CD4-positive, alpha-beta T cell treated with Interferon gamma for 1 hour (primary cell): ENCODE measurements at regions not wholly inside any gene's neighbourhood (a gene's known extent, or its start where the extent isn't known, plus 50 kb on each side); places are given as distances from the start of the nearest gene placed in this dataset.
A peak's percentile ranks its signal among the peaks of the same experiment; 100 is the strongest.
"Not testable (repeated sequence)": the region's sequence is repeated elsewhere in the genome, so short reads cannot be mapped to it uniquely, and the experiment has no call there.

Source experiments
- DNase-seq: peaks from one replicate; pipeline ENCODE4 v3.0.0-alpha.2; 2020

DNA sequence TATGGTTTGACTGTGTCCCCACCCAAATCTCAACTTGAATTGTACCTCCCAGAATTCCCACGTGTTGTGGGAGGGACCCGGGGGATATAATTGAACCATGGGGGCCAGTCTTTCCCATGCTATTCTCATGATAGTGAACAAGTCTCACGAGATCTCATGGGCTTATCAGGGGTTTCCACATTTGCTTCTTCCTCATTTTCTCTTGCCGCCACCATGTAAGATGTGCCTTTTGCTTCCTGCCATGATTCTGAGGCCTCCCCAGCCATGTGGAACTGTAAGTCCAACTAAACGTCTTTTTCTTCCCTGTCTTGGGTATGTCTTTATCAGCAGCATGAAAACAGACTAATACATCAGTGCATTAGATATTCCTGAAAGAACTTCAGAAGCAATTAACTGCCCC, 177.7 kb upstream of the PRSS58 start:
- DNase-seq: not testable (repeated sequence)

DNA sequence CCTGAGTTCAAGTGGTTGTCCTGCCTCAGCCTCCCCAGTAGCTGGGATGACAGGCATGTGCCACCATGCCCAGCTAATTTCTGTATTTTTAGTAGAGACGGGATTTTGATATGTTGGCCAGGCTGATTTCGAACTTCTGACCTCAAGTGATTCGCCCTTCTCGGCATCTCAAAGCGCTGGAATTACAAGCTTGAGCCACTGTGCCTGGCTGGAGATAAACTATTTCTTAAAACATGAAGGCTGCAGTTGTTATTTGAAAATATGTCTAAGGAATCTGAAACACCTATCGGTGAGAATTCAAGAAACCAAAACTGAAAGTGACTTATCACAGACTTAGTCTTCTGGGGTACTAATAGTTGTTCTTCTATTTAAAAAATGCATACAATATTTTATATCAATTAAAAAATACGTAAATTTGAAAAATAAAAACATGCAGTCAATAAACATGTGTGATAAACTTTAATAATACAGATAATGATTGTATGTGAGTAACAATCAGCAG, 176.9 kb upstream of the PRSS58 start:
- no peak for DNase-seq

DNA sequence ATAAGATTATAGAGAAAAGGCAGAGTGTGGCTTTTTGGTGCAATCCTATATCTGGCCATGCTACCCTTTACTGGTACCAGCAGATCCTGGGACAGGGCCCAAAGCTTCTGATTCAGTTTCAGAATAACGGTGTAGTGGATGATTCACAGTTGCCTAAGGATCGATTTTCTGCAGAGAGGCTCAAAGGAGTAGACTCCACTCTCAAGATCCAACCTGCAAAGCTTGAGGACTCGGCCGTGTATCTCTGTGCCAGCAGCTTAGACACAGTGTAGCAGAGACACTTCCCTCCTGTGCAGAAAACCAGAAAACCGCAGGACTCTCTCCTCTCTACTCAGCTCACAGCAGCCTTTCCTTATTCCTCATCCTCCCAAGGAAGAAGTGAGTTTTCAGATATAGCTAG, 176.3 kb upstream of the PRSS58 start:
- not testable (repeated sequence) for DNase-seq

DNA sequence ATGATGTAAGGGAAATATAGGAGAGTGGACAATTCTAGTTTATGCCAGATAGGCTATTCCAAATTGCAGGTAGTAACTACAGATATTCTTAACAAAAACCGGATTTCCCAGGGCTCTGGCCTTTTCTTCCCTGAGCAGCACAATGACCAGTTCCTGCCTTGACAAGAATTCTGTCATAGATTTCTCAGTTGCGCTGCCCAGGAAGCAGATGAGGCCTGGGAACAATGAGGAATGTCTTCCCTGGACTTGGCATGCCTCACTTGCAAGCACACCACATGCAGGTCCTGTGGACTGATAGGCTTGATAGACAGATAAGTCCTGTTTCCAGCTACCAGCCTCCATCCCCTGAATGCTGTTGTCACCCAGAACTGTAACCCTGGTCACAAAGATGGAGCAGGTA, 174.5 kb upstream of the PRSS58 start:
- no peak for DNase-seq

DNA sequence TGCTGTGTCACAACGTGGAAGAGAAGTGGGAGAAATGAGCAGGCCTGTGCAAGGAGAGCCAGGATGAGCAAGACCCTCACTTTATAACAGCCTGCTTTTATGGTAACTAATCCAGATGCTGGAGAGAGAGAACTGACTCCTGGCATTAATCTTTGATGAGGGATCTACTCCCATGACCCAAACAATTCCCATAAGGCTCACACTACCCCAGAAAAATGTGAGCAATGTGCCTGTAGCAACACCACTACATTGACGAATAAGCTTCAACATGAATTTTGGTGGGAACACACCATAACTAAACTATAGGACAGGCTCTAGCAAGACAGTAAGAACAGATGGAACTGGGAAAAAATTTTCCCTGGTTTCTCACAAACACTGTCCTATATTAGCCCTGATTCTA, 173.6 kb upstream of the PRSS58 start:
- DNase-seq: no peak

DNA sequence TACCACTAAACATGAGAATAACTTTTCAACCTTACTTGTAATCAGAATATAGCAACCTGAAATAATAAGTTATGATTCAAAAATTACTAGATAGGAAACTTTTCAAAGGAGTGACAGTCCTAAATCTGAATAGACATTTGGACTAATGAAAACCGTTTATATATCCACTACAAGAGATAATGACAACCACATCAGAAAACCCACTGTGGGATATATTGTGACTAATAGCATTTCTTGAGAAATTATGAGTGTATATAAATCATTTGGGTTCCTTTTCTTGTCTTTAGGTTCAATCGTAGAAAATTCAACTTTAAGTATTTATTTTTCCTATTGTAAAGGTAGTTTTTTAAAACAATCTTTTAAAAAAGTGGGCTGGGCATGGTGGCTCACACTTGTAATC, 170.2 kb upstream of the PRSS58 start:
- DNase-seq: no peak

DNA sequence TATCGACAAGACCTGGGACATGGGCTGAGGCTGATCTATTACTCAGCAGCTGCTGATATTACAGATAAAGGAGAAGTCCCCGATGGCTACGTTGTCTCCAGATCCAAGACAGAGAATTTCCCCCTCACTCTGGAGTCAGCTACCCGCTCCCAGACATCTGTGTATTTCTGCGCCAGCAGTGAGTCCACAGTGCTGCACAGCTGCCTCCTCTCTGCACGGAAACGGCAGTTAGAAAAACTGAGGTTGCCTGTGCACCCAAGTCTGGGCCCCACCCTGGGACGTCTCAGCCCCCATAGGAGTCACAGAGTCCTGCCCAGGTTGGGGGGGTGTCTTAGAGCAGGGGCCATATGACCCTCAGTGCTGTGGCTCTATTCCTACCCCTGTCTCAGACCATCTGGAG, 167.4 kb upstream of the PRSS58 start:
- DNase-seq: no peak

DNA sequence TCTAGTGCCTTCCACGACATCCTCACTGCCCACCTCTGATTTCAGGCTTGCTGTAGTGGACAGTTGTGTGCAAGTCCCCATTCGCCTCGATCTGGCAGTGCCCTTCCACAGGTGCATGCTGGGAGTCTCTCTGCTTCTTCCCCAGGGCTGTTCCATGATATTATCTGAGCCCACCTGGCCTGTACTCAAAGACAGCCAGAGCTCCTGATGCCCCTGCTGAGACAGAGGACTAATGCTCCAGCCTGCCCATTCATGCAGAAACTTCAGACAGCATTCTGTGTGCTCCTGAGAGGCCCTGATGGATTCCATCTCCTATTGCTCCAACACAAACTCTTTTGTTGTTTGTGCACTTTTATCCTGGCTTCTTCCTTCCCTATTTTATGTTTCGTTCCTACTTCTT, 164.8 kb upstream of the PRSS58 start:
- DNase-seq: no peak

DNA sequence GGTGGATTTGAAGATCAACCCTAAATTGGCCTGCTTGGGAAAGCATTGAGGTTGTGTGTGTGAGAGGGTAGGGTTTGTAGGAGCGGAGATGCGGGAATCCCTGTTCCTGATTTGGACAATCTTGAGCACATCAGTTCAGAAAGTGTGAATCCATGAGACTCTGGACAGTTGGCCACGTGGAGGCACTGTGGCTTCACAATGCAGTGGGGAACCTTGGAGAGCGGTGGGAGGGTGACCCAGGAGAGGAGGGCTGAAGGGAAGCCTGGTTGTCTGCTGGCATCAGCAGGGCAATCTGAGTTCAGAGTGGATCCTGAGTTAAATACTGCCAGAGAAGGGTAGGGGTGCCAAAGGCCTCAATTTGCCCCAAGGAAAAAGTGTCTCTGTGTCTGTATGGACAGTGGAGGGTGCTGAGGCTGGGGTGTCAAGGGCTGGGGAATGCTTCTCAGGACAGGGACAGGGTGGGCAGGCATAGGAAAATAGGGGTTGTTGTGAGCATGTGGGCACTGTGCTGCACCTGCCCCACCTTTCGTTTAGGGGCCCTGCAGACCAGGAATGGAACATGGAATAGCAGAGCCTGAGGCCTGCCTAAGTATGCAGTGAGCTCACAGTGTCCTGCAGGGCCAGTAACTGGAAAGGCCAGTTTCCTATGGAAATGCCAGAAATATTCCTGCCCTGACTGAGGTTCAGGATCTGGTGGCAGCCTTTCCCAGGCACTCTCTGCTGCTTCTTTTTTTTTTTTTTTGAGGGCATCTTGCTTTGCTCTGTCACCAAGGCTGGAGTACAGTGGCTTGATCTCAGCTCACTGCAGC, 162.9 kb upstream of the PRSS58 start:
- no peak for DNase-seq

DNA sequence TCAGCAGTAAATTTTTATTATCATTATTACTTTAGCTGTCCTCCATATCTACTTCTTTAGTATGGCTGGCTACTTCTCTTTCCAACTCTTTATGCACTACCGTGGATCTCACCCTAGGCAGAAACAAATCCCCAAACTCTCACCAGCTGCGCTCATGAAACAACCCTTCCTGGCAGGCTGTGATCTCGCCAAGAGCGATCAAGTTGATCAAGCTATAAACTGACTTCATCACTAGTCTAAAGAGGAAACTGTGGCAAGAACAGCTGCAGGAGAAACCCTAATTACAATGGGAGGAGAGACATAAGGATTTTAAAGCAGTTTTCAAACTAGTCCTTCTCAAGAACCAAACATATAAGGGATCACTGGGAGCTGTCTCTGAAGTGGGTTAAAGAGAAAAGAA, 160.5 kb upstream of the PRSS58 start:
- no peak for DNase-seq

DNA sequence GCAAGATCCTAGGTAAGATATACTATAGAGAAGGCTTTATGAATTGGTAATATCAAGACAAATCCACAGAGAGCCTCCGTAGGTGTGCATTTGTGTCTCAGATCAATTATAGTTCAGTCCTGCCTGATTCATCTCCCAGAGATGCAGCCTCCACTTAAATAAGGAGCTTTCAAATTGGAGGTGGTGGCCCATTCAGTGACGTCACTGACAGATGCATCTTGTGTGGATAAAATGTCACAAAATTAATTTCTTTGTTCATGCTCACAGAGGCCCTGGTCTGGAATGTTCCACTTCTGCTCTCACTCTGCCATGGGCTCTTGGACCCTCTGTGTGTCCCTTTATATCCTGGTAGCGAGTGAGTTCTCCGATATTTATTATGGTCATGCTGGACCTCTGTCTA, 157.1 kb upstream of the PRSS58 start:
- no peak for DNase-seq

DNA sequence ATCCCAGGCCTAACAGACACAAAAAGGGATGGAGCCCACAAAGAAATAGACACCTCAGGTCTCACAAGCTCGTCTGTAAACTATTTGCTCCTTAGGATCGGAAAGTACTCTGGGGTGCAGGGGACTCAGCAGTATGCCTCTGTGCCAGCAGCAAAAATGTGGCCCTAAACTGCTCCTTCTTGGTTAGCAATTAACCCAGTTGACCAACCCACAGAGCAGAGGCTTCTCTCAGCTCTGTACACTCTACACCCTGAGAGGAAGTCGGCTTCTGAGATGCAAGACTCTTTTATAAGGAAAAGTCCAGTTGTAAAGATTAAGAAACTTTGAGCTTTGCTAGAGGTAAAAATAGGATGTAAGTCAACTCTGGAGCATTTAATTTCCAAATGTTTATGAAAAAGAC, 156.3 kb upstream of the PRSS58 start:
- no peak for DNase-seq

DNA sequence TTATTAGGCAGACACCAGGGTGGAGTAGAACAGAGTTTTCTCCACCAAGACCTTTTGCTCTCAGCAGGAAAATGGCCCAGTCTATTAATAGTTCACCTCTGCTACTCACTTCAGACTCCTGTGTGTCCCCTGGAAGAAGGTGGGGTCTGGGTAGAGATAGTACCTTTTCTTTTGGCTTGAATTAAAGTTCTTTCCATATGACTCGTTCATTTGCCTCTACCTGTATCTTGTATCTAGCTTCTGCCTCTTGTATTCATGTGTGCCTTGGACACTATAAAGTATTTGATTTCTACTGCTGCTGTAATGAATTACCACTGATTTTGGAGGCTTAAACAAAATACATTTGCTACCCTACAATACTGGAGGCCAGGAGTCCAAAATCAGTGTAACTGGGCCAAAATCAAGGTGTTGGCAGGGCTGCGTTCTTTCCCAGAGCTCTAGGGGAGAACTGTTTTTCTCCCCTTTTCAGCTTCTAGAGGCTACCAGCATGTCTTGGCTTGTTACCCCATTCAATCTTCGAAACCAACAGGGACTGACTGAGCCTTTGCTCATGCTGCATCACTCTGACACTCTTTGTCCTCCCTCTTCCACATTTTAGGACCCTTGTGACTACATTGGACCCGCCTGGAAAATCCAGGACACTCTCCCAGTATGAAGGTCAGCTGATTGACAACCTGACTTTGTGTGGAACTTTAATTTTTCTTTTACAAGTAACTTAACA, 155.6 kb upstream of the PRSS58 start:
- DNase-seq: no peak

DNA sequence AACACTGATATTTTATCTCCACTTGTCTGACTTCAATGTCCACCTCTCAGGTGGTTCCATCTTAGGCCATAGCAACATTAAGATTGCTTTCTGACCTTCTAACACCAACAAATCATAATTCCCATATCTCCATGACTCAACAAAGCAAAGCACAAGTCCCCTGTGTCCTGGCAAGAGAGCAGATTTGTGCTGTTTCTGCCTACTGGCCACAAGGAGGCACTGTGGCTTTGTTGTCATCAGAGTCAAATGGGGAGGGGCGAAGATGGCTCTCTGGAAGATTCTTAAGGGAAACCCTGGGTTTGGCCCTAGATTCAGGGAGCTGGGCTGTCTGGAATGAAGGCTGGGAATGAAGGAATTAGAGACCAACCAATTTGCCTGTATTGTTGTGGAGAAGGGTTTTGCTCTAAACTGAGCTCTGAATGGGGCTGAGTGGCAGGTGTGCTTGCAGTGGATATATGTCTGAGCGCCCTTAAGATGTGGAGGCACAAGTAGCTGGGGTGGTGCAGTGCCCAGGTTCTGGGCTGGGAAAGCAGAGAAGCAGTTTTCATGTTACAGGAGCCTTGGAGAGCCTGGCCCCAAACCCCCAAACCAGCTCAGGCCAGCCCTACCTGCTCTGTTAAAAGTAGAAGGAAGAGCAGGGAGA, 154.8 kb upstream of the PRSS58 start:
- DNase-seq: peak; percentile 25

DNA sequence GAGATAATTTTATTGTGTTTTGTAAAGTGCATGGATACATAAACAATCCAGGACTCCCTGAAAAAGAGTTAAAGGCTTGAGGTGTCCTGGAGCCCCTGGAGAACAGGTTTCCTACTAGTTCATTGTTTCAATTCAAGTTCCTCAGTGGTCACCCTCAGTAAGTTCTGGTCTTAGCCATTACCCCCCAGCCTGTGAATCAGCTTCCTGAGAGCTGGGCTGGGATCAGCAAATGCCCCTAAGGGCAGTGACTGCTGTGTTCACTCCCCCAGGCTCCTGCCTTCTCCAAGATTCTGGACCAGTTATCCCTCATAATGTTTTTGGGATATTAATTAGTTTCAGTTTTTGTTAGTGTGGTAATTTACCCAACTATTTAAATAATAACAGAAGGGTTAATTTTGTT, 151.6 kb upstream of the PRSS58 start:
- no peak for DNase-seq

DNA sequence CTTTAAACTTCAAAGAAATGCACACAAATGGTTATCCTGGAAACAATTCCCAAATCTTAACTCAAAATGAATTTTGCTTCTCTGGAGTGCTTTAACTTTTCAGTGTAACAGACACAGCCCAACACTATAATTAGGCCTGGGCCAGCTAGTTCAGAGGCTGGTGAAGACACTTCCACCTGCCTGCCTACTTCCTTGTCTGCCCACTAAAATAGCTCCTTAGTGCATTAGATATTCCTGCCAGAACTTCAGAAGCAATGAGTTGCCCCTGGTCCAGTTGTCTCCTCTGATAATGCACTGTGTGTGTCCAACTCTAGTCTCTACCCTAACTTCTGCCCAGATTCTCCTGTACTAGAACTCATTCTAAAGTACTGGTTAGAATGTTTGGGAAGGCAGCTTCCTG, 150.9 kb upstream of the PRSS58 start:
- no peak for DNase-seq

DNA sequence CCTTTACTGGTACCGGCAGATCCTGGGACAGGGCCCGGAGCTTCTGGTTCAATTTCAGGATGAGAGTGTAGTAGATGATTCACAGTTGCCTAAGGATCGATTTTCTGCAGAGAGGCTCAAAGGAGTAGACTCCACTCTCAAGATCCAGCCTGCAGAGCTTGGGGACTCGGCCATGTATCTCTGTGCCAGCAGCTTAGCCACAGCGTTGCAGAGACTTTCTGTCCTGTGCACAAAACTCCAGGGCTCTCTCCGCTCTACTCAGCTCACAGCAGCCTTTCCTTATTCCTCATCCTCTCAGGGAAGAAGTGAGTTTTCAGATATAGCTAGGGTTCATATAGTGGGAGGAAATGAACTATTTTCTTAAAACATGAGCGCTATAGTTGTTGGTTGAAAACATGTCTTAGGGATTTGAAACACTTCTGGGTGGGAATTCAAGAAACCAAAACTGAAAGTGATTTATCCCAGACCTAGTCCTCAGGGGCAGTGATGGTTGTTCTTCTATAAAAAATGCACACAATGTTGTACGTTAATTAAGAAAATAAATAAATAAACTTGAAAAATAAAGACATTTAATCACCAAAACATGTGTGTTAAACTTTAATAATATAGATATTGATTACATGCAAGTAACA, 150.2 kb upstream of the PRSS58 start:
- DNase-seq: no peak

DNA sequence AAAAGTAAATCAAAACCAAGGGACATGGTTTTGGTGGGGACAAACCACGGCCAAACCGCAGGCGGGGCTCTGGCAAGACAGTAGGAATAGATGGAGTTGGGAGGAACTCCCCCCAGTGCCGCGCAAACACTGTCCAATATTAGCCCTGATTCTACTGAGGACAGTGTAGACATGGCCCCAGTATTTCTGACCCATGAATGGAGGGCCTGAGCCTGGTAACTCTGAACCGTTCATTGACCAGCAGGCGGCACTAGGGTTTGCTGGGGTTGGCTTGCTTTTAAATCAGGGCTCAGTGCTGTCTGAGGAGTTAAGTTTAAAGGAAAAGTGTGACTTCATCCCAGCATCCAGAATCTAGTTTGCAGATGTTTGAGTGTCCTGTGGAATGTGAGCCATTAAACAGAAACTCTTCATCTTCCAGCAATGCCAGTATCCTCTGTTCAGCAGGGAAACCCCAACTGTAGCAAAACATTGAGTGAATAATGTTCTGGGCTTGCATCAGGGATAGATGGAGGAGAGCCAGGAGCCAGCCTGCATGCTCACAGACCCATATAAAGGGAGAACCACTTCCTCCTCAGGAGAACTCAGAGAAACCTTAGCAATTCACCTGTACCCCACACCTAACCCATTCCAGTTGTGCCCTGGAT, 147.4 kb upstream of the PRSS58 start:
- no peak for DNase-seq

DNA sequence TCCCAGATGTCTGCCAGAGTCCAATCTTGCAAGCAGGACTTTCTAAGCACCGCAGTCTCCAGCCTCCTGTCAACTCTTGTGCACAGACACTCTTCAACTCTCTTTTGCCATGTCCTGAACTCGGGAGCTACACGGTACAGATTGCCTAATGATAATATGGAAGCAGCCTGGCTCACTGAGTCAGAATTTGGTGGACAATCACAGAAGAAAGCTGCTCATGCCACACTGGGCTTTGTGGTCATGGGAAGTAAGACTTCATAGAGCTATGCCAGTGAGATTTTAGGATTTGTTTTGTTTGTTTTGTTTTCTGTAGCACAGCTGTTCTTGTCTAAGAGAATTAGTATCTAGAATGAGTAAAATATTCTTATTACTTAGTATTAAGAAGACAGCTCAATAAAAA, 144.1 kb upstream of the PRSS58 start:
- DNase-seq: no peak

DNA sequence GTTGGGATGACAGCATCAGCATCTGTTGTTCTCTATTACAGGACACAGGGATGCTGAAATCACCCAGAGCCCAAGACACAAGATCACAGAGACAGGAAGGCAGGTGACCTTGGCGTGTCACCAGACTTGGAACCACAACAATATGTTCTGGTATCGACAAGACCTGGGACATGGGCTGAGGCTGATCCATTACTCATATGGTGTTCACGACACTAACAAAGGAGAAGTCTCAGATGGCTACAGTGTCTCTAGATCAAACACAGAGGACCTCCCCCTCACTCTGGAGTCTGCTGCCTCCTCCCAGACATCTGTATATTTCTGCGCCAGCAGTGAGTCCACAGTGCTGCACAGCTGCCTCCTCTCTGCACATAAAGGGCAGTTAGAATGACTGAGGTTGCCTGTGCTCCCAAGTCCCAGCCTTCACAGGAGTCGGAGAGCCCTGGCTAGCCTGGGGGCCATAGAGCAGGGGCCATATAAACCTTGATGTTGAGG, 142.2 kb upstream of the PRSS58 start:
- no peak for DNase-seq

DNA sequence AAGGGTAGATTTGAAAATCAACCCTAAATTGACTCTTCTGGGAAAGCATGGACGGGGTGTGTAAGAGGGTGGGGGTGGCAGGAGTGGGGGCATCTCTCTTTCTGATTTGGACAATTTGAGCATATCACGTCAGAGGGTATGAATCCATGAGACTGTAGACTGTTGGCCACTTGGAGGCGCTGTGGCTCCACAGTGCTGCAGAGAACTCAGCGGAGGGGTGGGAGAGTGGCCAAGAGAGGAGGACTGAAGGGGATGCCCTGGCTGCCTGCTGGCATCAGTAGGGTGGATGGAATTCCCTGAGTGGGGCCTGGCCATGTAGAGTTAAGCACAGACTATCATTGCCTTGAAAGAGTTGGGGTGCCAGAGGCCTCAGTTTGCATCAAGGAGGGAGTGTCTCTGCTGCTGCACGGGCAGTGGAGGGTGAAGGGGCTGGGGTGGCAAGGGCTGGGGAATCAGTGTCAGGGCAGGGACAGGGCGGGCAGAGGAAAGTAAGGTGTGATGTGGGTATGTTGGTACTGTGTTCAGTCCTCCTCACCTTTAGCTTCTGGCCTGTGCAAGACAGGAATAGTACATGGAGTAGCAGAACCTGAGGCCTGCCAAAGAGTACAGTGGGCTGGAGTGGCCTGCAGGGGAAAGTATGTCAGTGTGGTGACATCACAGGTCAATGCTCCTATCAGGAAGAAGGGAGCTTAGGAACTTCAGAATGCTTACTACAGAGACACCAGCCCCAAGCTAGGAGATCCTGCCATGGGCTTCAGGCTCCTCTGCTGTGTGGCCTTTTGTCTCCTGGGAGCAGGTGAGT, 133.5 kb upstream of the PRSS58 start:
- peak; percentile 15 for DNase-seq

DNA sequence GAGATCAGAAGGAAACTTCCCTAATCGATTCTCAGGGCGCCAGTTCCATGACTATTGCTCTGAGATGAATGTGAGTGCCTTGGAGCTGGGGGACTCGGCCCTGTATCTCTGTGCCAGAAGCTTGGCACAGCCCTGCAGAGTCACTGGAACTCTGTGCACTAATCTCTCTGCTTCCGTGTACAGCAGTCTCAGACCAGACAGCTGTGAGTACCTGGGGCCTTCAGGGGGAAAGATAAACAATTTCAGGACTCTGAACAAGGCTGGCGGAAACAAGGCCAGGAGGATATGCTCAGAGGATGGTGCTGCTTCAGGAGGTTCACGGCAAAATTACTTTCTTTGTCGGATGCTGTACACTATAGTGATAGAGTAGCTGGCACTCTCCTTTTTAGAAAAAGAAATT, 131.7 kb upstream of the PRSS58 start:
- no peak for DNase-seq
